GM18867 (cell line): ENCODE measurements at regions not wholly inside any gene's neighbourhood (a gene's known extent, or its start where the extent isn't known, plus 50 kb on each side); places are given as distances from the start of the nearest gene placed in this dataset.

Source experiments
- ATAC-seq: cut with Tn5 transposase; IDR thresholded peaks from one replicate; pipeline ENCODE4 v1.9.1; 2021; ENCODE audit warnings: mild to moderate bottlenecking, moderate library complexity; ENCODE audit not compliant: unreplicated experiment

DNA sequence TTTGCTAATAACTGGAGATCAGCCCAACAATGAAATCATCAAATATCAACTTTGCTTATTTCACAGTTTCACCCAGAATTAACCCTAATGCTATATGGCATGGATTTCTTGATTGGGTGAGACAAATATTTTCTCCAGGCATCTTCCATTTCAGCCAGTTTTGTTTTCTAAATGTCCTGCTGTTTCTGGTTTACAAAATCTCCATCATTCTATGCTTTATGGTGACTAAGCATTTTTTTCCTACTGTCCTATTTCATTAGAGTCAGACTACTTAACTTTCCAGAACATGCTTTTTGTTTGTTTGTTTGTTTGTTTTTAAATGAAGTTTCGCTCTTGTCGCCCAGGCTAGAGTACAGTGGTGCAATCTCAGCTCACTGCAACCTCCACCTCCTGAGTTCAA, 59.5 kb upstream of the EXOC2 start:
- no peak for ATAC-seq

- no peak for ATAC-seq
Measured at GRCh38 chr6:751765-752164, 58.8 kb upstream of the EXOC2 start.

GRCh38 chr6:747921-748320, 55.0 kb upstream of the EXOC2 start:
- ATAC-seq = no peak

DNA sequence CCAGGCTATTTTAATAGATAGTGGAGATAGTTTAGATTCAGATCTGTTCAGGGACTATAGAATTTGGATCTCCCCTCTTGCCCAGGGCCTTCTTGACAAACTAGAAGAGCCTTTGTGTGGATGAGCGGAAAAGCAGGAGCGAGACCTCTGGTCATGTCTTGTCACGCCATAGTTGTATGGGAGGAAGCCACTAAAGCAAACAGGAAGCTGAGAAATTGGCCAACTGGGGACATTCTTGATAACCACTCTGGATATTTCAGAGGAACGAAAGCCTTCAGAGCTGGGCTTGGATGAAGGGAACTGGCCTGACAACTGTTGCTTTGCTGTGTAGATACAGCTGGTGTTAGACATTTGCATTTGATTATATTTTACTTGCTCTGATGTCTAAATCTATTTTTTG, 54.1 kb upstream of the EXOC2 start:
- ATAC-seq = no peak

GRCh38 chr6:744666-745353, 51.9 kb upstream of the EXOC2 start:
- no peak for ATAC-seq

GRCh38 chr6:743320-744096, 50.6 kb upstream of the EXOC2 start:
- ATAC-seq = no peak
